GM21390 (cell line): ENCODE measurements at regions not wholly inside any gene's neighbourhood (a gene's known extent, or its start where the extent isn't known, plus 50 kb on each side); places are given as distances from the start of the nearest gene placed in this dataset.
A peak's percentile ranks its signal among the peaks of the same experiment; 100 is the strongest.
"Not testable (repeated sequence)": the region's sequence is repeated elsewhere in the genome, so short reads cannot be mapped to it uniquely, and the experiment has no call there.

ENCODE experiments used
- ATAC-seq: cut with Tn5 transposase; IDR thresholded peaks from one replicate; pipeline ENCODE4 v1.9.1; 2021; ENCODE audit not compliant: unreplicated experiment

GRCh38 chr7:125279961-125280360 lies 350.3 kb upstream of the POT1 start:
- ATAC-seq, result no peak

- ATAC-seq, result no peak
Measured at GRCh38 chr7:125278318-125278717, 348.7 kb upstream of the POT1 start.

GRCh38 chr7:125274742-125275141 lies 345.1 kb upstream of the POT1 start:
- not testable (repeated sequence) for ATAC-seq

GRCh38 chr7:125264174-125264856 lies 334.7 kb upstream of the POT1 start:
- not testable (repeated sequence) for ATAC-seq

GRCh38 chr7:125258876-125259417 lies 329.3 kb upstream of the POT1 start:
- not testable (repeated sequence) for ATAC-seq

- ATAC-seq, result no peak
Measured at GRCh38 chr7:125257617-125258016, 328.0 kb upstream of the POT1 start.

GRCh38 chr7:125256446-125256845 lies 326.8 kb upstream of the POT1 start:
- ATAC-seq, result no peak

- no peak for ATAC-seq
Measured at GRCh38 chr7:125255810-125256209, 326.2 kb upstream of the POT1 start.

- ATAC-seq, result no peak
Measured at GRCh38 chr7:125254566-125254965, 324.9 kb upstream of the POT1 start.

GRCh38 chr7:125253452-125254190 lies 324.0 kb upstream of the POT1 start:
- ATAC-seq, result no peak

- ATAC-seq, result no peak
Measured at GRCh38 chr7:125247514-125248098, 318.0 kb upstream of the POT1 start.

- no peak for ATAC-seq
Measured at GRCh38 chr7:125246706-125247105, 317.1 kb upstream of the POT1 start.

GRCh38 chr7:125241548-125241947 lies 311.9 kb upstream of the POT1 start:
- ATAC-seq, result peak; percentile 57

- ATAC-seq, result no peak
Measured at GRCh38 chr7:125222596-125222995, 293.0 kb upstream of the POT1 start.

- ATAC-seq, result no peak
Measured at GRCh38 chr7:125218076-125218475, 288.5 kb upstream of the POT1 start.

GRCh38 chr7:125201002-125201401 lies 271.4 kb upstream of the POT1 start:
- ATAC-seq, result no peak

GRCh38 chr7:125197731-125198393 lies 268.2 kb upstream of the POT1 start:
- no peak for ATAC-seq

- no peak for ATAC-seq
Measured at GRCh38 chr7:125195156-125195555, 265.5 kb upstream of the POT1 start.

- ATAC-seq, result no peak
Measured at GRCh38 chr7:125193263-125193662, 263.6 kb upstream of the POT1 start.

- no peak for ATAC-seq
Measured at GRCh38 chr7:125184801-125185200, 255.2 kb upstream of the POT1 start.

GRCh38 chr7:125181569-125182267 lies 252.1 kb upstream of the POT1 start:
- not testable (repeated sequence) for ATAC-seq
